Activated naive CD4-positive, alpha-beta T cell treated with Interleukin-2 at 50 U/mL for 16 hours (primary cell): ENCODE measurements at regions not wholly inside any gene's neighbourhood (a gene's known extent, or its start where the extent isn't known, plus 50 kb on each side); places are given as distances from the start of the nearest gene placed in this dataset.
"Not testable (repeated sequence)": the region's sequence is repeated elsewhere in the genome, so short reads cannot be mapped to it uniquely, and the experiment has no call there.

Experiments used
- DNase-seq: peaks from one replicate; pipeline ENCODE4 v3.0.0-alpha.2; 2020

DNA sequence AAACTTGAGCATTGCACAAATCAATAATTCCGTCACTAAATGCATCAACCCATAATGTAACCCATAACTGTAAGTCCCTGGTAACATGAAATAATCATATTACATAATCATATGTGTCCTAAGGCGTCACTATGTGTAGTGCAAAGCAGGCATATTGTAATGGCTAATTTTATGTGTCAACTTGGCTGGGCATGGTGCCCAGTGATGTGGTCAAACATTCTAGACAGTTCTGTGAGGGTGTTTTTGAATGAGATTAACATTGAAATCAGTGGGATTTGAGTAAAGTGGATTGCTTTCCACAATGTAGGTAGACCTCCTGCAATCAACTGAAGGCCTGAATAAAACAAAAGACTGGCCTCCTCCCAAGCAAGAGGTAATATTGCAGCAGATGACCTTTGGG lies 794.4 kb upstream of the ACO1 start:
- no peak for DNase-seq

DNA sequence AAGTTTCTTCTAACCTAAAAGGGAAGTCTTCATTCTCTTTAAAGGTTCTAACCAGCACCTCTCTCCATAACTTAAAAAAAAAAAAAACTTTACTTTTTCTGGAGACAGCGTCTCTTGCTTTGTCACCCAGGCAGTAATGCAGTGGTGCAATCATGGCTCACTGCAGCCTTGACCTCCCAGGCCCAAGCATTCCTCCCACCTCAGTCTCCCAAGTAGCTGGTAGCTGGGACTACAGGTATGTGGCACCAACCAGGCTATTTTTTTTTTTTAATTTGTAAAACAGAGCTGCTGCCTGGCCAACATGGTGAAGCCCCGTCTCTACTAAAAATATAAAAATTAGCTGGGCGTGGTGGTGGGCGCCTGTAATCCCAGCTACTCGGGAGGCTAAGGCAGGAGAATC lies 787.4 kb upstream of the ACO1 start:
- not testable (repeated sequence) for DNase-seq

DNA sequence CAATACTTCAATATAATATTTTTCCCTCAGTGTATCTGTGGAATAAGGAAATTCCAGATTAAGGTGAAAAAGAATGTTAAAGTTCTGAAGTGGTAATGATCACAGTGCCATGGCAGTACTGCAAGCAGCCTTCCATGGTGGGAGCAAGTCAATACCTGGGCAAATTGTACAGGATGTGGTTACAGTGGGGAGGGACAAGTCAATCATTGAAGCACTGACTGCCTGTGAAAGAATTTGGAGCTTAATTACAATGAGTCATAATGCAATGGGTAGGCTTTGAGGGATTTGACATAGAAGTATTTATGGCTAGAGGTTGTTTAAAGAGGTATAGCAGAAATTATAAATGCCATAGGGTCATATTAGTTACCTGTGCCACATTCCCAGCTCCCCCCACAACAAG lies 786.5 kb upstream of the ACO1 start:
- no peak for DNase-seq

GRCh38 chr9:31601666-31602065 lies 782.8 kb upstream of the ACO1 start:
- no peak for DNase-seq

- DNase-seq = no peak
Measured at GRCh38 chr9:31604531-31604930, 779.9 kb upstream of the ACO1 start.

GRCh38 chr9:31605164-31605563 lies 779.3 kb upstream of the ACO1 start:
- DNase-seq = no peak

- no peak for DNase-seq
Measured at GRCh38 chr9:31606678-31607077, 777.8 kb upstream of the ACO1 start.

GRCh38 chr9:31608416-31608815 lies 776.0 kb upstream of the ACO1 start:
- DNase-seq = no peak

GRCh38 chr9:31608881-31609280 lies 775.6 kb upstream of the ACO1 start:
- no peak for DNase-seq

GRCh38 chr9:31612336-31613030 lies 772.0 kb upstream of the ACO1 start:
- no peak for DNase-seq

DNA sequence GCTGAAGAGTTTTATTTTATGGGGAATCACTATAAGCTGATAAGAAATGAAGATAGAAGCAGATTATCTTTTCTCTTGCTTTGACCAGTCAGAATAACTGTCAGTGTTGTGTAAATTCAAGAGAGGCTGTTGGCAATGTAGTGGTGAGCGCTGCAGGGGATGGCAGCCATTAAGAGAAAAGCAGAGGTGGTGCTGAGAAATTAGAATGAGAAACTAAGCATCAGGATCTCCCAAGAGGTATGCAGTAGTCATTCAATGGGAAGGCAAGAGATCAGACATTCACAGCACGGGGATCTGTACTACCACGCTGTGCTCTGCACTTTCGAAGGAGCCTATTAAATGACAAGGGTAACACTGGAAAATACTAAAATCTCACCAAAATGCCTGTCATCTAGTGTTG lies 768.5 kb upstream of the ACO1 start:
- DNase-seq = no peak

- no peak for DNase-seq
Measured at GRCh38 chr9:31623511-31623910, 760.9 kb upstream of the ACO1 start.

- no peak for DNase-seq
Measured at GRCh38 chr9:31629292-31629691, 755.2 kb upstream of the ACO1 start.

DNA sequence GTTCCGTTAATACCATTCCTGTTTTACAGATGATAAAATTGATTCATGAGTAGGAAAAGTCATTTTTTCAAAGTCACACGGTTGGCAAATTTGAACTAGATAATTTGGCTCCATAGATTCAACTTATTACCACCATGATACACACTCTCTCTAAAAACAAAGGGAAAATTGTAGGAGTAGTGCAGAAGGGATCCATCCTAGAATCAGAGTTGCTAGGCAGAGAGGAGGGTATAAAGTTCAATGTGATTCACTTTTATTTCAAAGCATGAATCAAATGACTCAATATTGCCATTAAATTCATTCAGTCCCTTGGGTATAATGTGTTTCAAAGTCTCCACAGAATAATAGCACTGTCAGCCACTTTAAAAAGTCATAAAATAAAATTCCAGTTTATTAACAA lies 747.2 kb upstream of the ACO1 start:
- no peak for DNase-seq

GRCh38 chr9:31637861-31638260 lies 746.6 kb upstream of the ACO1 start:
- DNase-seq = no peak

GRCh38 chr9:31639451-31639850 lies 745.0 kb upstream of the ACO1 start:
- no peak for DNase-seq

DNA sequence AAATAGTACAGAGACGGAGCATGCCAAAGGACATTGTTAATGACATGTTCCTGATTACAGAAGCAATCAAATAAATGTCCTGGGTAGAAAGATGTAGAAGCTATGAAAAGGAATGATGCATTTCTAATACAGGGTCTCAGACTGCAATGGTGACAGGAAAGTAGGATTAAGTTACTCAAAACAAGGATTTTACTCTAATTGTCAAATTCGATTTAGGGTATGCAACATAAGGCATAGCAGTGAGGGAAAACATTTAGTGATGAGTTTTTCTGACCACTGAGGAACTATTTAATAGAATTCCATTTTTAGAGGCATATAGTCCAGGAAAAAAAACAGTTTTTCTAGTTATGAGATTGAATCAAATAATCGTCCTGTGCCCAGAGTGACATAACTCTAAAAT lies 715.1 kb upstream of the ACO1 start:
- DNase-seq = no peak

- no peak for DNase-seq
Measured at GRCh38 chr9:31671011-31671410, 713.4 kb upstream of the ACO1 start.

- DNase-seq = no peak
Measured at GRCh38 chr9:31674264-31674663, 710.2 kb upstream of the ACO1 start.

DNA sequence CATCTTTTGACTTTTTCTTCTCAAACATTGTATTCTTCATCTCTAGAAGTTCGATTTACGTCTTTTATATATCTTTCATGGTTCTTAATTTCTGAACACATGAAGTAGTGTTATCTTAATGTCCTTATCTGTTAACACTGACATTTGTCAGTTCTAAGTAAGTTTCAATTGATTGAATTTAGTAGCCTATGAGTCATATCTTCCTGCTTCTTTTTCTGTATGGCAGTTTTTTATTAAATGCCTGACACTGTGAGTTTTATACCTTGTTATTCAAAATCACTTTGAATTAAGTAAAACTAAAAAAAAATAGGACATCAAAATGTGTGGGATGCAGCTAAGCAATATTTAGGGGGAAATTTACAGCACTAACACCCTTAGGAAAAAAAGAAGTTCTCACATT lies 707.0 kb upstream of the ACO1 start:
- DNase-seq = no peak

- no peak for DNase-seq
Measured at GRCh38 chr9:31677877-31678276, 706.6 kb upstream of the ACO1 start.

- DNase-seq = no peak
Measured at GRCh38 chr9:31683116-31683515, 701.3 kb upstream of the ACO1 start.

DNA sequence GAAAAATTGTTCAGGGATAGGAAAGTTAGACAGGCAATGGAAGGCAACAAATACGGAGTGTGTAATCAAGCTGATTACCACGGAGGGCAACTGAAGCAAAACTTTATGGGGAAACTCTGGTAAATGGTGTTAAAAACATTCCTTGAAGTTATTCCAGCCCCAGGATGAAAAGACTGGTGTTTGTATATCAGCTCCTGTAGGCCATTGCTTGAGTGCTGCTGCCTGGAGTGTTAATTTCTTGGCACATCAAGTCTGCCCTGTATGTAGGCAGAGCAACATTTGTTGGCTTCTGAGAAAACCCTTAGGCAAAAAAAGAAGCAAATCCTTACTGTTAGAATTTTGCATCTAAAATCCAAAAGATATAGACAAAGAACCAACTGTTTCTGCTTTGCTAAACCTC lies 686.5 kb upstream of the ACO1 start:
- DNase-seq = no peak

DNA sequence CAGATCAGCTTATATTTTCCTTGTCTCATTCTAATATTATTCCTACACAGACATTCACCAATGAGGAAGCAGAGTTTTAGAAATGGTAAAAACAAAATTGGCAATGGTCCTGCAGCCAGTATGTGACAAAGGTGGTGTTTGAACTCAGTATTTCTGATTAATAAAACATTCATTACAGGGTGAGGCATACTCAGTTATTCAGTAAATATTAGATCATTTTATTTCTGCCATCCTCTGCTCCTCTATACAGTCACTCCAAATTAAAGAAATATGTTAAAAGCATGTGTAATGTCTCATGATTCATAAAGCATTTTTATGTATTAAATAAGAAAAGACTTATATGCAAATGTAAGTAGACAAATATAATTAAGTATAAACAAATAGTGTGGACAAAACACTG lies 684.6 kb upstream of the ACO1 start:
- no peak for DNase-seq

- DNase-seq = no peak
Measured at GRCh38 chr9:31700252-31701045, 684.0 kb upstream of the ACO1 start.
